Inflammatory macrophage treated with lipopolysaccharide for 4 hours (primary cell): ENCODE measurements at regions not wholly inside any gene's neighbourhood (a gene's known extent, or its start where the extent isn't known, plus 50 kb on each side); places are given as distances from the start of the nearest gene placed in this dataset.

ENCODE experiments used
- DNase-seq: peaks from one replicate; pipeline ENCODE4 v3.0.0-alpha.2; 2020

DNA sequence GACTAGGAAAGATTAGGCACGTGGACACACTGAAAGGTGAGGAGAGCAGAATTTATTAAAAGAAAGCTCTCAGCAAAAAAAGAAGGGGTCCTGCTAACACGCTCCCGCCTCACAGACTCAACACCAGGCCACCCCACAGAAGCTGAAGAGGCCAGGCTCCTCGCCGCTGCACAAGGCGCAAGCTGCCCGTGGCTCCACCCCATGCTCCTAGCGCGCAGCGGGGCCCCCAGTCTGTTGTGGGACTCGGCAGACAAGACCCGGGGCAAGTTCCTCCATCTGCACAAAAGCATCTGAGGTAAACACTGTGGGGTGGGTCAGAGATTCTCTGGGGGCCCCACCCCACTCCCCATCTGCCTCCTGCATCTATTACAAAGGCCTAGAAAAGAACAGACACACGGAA, 1462.4 kb downstream of the EFNB2 start:
- no peak for DNase-seq

DNA sequence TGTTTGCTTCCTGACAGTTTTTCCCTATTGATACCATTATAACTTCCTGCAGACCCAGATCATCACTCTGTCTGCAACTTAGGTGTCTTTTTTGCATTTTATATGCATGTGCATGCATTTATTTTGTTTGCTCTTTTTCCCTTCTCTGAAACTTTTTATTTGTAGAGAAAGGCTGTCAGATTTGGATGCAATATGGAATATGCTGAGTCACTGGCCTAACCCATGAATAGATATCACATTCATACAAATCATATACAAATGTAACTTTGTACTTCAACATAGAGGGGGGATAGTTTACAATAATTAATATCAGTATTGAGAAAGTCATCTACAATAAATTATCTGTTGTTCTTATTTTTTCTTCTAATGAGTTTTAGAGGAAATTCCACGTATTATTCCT, 1465.0 kb downstream of the EFNB2 start:
- DNase-seq: no peak

DNA sequence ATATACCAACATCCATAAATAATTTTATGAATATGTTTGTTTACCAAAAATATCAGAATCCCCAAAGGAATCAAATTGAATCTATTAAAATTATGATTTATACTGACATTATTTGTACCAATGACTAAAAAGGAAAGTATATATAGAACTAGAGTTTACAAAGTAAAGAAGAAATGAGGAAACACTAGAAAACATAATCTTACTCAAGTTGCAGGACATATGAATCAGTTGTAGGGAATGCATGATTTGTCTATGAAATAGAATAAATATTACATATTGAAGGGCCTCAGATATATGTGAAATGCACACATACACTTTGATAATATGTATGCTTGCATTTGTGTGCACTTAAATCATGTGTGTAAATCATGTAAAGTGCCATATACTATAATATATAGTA, 1466.4 kb downstream of the EFNB2 start:
- no peak for DNase-seq

DNA sequence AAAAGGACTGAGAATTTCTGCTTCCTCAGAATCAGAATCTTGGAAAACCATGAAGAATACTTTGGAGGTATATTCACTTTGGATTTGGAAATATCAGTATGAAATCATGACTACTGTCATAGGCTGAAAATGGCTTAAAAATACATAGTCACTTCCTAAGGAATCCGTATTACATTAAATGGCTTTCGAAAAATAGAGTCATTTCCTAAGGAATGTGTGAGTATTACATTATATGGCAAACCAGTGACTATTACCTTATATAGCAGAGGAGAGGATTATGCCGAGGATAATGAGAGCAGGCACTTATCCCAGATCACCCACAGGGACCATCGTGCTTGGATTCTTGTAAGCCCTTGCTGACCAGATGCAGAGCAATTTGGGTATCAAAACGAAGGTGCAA, 1471.8 kb downstream of the EFNB2 start:
- no peak for DNase-seq

DNA sequence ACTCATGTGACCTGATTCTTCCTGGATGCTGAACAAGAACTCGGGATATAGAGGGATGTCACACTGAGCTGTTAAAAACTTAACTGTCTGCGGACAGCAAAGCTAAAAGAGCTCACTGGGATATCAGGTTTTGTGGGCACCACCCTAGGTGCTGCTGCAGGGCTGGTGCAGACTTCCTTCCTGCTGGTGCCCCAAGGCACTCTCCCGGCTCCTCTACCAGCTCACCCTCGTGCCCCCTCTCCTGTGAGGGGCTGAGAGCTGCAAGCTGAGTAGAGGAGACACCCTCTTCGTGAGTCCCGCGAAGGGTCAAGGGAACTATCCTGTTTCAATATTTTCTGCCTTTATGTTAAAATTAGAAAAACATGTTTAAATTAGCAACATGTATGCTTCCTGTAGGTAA, 1475.7 kb downstream of the EFNB2 start:
- no peak for DNase-seq

DNA sequence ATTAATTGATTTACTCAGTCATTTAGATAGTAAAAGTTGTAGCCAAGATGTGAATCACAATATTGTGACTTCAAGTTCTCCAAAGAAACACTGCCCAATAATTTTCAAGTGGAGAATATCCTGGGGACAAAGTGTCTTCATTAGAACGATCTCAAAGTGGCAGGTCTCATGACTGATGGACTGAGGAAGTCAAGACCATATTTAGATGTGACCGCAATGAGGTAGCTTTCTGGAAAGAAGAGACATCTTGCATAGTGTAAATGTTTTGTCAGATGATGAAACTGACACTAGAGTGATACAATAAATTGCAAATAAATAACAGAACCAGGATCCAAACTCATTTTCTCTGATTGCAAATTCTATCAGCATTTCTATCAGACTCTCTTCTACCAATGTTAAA, 1476.9 kb downstream of the EFNB2 start:
- no peak for DNase-seq

DNA sequence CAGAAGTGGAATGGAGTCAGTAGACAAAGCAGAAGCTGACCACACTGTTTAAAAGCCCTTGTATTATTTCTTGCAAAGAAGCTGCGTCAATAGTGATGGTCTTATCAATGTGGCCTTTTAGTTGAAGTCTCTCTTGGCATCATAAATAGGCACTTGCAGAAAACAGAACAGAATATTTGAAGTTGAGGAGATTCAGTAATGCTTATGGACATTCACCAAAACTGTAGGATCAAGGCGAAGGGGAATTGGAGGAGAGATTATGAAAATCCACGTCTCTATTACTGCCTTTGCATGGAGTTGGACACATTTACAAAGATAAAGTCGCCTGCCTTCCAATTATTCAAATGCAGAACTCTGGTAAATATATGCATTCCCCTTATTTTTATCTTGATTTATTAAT, 1482.8 kb downstream of the EFNB2 start:
- no peak for DNase-seq

DNA sequence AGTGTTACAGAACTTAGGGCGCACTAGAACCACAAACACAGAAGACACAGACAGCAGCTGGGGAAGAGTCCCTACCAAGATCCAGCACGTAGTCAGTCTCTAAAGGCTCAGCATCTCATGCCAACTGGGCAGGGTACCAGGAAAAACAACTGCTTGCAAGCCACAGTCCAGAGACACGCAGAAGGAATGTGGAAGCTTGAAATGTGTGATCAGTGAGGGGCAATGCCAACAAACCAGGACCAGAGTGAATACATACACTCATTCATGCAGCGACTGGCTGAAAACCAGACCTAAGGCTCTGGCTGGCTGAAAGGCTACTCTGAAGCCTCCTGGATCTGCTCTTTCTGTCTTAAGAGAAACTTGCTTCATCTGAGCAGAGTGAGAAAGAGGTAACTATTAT, 1484.8 kb downstream of the EFNB2 start:
- no peak for DNase-seq

DNA sequence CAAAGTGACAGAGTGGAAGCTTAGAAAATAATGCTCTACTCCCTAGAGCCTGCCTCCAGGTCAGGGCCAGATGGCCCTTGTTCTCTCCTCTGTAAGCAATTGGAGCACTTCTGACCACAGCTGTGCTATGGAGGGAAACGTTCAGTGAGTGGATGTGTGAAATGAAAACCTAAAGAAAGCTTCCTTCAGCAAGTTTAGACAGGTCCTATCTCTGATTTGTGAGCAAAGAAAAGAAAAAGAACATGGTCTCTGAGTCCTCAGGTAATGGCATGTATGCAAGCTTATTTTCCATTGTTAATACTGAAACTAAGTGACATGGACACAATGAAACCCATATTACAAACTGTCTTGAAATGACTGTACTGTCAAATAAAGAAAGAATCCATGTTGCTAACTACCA, 1486.8 kb downstream of the EFNB2 start:
- no peak for DNase-seq

DNA sequence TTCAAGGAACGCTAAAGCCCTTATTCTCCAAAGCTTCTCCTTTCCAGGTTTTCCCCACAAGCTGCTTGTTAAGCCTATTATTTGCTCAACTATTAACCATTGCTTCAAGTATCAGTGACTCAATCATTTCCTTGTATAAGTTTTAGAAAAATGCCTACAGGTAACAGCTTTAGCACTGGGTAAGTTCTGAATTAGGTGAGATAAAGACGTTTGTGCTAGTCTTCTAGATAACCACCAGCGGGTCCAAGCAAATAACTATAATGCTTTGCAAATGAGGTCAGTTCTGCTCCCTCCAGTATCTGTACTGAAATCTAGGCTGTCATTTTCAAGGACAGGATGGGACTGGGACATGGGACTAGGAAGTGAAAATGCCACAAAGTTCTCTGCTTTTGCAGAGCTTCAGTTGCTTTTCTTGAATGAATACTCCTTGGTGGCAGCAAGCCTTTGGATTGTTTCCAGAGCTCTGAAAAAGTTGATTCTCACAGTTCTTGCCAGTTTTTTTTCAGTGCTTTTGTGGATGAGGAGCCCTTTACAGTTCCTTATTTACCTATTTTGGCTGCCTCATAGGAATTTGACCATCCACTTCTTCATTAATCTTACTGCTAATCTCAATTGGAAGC, 1487.7 kb downstream of the EFNB2 start:
- no peak for DNase-seq

DNA sequence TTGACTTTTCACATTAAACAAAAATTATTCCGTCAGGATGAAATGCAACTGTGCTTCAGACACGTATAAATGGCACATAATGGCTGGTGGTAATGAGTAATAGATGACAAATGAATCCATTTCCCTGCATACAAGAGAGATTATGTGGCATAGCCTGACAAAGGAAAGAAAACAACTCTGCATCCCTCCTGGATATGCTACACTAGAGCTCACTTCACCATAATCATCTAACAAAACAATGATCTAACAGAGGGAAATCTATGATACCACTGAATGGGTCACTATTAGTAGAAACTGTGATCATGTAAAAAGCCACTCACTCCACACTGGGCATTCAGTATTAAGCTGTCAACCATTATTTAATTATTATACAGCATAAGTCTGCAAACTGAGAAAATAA, 1498.4 kb downstream of the EFNB2 start:
- DNase-seq: no peak

DNA sequence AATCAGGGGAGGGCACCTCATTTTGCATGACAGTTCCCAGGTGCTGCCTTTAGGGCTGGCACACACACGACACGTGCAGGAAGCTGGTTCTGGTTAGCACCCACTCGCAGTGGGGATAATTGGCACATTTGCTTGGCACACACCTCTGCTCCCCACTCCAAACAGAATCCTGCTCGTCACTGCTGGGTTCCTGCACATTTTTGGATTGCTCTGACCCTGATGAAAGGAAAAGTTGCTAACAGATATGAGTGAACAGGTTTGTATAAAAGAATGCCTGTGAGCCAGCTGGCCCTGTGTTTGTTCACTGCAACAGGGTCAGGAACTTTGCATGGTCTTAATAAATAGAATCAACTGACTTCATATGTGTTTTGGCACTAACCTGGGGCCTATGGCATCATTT, 1500.4 kb downstream of the EFNB2 start:
- no peak for DNase-seq

DNA sequence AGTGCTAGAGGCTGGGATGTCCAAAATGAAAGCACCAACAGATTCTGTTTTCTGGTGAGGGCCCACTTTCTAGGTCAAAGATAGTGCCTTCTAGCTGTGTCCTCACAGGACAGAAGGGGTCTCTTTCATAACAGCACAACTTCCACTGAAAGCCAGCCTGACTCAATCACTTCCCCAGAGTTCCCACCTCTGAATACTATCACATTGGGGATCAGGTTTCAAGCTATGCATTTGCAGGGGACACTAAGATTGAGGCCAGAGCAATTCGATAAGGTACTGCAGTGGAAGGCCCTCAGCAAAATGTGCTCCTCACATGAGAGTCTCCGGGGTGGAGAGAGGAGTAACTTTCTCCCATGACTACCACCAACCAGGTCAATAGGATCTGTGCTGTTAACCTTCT, 1501.5 kb downstream of the EFNB2 start:
- no peak for DNase-seq

DNA sequence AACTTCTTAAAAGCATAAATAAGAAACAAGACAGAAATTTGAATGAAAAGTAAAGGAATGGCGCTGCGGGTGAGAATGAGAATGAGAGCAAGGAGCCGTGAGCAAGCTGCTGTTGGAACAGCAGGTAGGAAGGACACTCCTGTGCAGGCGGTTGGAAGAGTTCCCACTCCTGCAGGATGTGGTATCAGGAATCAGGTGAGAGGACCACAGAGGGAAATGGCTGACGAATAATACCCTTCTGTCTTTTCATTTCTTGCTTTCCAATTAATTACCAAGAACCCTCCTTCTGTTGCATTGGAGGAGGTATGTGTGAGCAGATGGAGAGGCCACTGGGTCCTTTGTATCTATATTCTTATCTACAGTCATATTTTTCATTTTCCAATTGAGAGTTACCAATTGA, 1504.2 kb downstream of the EFNB2 start:
- no peak for DNase-seq

DNA sequence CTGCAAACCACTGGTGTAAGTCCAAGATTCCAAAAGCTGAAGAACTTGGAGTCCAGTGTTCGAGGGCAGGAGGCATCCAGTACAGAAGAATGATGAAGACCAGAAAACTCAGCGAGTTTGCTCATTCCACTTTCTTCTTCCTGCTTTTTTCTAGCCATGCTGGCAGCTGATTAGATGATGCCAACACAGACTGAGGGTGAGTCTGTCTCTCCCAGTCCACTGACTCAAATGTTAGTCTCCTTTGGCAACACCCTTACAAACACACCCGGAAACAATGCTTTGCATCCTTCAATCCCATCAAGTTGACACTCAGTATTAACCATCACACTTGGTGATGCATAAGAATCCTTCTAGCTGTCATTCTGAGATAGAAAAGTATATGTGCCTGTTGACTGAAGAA, 1504.6 kb downstream of the EFNB2 start:
- DNase-seq: no peak

DNA sequence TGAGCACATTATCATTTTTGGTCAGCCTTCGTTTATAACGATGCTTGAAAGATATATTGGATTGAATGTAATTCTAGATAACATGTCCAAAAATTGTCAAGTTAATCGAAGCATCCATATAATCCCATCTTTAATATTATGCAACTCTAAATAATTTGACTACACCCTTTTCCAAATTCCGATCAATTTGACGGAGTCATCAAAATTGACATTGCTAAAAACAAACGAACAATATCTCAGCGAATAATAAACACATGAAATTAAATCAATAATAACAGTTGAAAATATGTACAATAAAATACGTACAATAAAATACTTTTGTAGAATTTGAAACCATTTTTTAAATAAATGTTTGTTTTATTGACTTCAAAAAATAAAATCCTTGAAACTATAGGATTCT, 1516.4 kb downstream of the EFNB2 start:
- no peak for DNase-seq

DNA sequence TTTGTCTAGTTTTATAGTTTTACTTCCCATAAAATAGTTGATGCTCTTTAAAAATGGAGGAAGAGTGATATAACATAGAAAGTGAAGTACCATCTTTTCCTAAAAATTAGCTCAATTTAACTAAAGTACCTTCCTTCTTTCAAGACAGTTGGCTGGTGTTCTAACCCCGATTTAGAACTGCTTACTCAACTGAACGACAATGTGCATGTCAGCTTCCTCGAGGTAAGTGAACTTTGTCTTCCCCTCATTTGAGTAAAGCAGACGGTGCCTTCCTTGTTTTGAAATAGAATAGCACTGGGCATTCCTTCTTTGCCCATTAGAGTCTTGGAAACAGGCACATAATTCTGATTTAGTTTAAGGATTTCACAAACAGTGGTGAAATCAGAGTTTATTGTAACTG, 1519.2 kb downstream of the EFNB2 start:
- DNase-seq: no peak

DNA sequence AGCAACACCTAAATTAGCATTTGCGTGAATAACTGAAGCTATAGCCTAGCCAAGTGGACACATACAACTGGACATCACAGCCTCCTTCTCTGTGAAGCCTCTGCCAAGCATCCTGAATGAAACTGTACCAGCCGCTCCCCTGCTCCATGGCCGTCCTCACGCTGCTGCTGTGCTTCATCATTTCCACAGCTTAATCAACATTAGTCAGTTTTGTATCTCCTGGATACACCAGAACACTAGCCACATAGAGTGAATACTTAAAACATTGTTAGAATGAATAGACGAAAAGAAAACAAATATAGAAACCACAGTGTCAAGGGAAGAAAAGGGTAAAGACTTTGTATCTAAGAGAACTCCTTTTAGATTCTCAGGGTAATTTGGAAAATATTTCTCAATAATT, 1526.9 kb downstream of the EFNB2 start:
- no peak for DNase-seq

DNA sequence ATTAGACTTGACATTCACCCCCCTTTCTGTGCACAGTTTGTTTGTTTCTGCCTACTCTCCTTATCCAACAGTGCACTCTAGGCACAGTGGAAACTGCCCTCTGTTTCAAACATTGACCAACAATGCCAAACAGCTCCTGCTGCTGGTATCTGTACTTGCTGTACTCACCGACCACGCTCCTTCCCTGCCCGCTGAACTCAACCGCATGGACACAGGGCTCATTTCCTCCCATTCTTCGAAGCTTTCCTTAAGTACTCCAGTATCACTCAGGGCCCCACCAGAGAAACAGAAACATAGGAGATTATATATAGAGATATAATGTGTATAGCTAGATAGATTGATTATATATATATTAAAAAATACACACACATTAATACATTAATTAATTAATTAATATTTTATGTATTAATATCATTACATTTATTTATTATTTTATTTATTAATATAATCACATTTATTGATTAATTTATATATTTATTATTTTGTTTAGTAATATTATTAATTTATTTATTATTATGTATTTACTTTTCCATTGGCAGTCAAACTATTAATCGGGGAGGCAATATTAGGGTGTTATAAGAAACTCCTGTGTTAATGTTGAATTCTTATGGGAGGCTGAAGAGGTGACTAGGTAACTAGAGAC, 1528.2 kb downstream of the EFNB2 start:
- DNase-seq: no peak

DNA sequence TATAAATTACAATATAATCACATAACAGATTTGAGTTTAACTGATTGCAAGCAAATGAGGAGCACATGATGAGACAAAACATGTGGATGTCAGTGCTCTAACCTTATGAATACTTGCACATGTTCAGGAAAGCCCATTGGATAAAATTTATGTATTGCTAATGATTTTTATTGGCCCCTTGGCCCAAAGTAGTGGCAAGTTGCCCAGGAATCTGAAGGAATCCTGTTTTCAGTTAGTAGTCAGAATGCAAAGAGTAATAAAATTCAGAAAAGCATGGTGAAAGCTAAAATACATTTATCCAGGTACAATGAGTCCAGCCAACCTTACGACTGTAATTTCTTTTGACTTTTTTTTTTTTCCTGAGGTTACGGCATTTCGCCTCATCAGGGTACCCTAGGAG, 1539.4 kb downstream of the EFNB2 start:
- no peak for DNase-seq

DNA sequence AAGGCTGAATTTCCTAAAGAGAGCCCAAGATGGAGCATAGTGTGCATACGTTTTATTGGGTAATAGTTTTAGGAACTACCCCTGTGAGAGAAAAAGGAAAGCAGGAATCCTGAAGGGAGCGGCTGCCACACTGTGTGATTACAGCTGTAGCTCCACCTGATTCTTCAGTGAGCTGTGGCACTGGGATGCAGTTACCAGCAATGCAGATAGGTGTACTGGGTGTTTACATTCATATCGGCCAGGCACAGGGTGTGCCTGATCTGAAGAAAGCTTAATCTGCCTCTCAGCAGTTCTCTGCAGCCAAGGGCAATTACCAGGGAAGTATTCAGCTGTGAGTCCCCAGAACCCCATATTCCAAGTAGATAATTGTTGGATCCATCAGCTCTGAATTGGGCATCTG, 1541.8 kb downstream of the EFNB2 start:
- no peak for DNase-seq

DNA sequence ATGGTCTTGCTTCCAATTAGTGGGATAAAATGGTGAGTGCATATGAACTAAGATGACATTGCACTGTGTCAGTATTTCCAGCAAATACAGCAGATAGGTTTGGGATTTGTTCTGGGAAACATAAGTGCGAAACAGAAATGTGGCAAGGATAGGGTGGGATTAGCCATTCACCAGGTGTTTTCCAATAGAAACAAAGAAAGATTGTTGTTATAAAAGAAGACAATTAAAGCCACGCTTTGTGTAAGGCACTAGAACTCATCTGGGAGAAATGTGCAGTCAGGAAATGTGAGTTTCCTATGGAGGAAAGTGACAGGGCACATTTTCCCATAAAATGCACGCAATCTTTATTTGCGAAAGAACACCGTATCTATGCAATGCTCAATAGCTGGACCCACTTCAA, 1547.8 kb downstream of the EFNB2 start:
- DNase-seq: no peak

DNA sequence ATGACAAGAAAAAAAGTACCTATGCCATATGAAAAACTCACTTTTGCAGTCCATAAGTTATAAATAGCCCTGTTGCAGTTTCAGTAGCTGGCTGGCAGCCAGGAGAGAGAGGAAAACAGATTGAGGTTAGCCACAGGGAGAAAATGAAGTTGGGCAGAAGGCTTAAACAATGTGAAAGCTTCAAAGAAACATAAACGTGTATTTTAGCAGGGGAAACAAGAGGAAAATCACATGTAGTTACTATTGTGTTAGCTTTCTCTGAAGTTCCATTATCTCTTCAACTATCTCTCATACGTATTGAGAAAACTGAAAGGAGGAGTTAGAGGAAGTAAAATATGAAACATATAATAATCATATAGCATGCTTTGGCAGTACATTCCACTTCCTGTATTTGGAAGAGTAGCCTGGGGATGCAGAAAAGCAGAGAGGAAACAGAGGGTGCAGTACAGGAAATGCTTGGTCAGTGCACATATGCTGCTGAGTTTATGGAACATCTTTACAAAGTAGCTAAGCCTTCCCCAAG, 1551.1 kb downstream of the EFNB2 start:
- DNase-seq: peak; percentile 72

DNA sequence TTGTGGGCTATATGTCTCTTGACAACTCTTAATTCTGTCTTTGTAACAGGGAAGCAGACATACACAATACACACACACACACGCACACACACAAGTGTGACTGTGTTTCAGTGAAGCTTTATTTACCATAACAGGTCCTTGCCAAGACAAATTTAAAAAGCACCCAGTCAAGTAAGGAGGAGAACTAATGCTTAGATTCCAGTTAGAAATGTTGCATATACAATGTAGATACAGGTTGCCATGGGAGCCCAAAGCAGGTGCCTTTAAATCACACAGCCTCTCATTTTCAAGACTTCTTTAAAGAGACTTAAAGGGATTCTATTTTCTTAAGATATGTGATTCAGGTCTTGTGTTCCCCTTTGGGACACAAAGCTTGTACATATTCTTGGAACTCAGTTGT, 1551.9 kb downstream of the EFNB2 start:
- no peak for DNase-seq

DNA sequence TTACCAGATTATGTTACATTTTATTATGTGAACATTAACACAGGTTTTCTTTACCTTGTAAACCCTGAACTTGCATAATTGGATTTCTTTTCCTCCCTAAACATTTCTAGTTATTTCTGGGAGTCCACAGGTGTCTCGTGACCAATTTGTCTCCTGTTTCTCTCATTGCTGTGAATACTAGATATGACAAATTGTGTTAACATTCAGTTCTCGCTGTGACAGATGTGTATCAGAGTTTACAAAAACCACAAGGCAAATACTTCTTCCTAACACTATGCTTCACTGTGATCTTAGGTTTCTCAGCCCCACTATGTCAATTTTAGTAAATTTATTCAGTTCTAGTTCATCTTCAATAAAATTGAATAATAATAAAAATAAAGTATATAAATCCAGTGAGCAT, 1554.9 kb downstream of the EFNB2 start:
- no peak for DNase-seq
